ENCODE measurements at regions not wholly inside any gene's neighbourhood (a gene's known extent, or its start where the extent isn't known, plus 50 kb on each side); places are given as distances from the start of the nearest gene placed in this dataset.

DNA sequence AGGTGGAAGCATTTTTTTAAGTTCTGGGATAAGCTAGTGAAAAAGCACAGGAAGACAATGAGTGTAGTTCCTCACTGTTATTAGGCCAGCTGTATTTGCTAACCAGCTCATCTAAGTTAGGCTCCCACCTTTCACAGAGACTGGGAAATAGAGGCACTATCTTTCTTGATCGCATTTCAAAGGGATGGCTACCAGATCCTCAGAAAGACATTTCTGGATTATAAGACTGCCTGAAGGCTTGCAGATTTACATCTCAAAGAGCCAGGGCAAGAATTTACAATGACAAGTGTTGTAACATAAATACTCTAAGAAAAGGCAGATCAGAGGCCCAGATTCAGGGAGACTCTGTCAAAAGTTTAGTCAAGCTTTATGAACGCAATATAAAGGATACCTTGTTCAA lies 1005.5 kb downstream of the PCDH9 start:
- no peaks in the 10 kb centered on the region for H3K36me3 ChIP-seq (ENCODE audit: control insufficient read depth in 2 of 2, extremely low read depth in 1 of 2, insufficient read depth in 2 of 2, low read length in 2 of 2)
- H2AFZ ChIP-seq (ENCODE audit: low read depth, low read length) = no peak overlapping the region
- no peak for FAIRE-seq
- intact Hi-C loops (cut with micrococcal nuclease) = no loop called here
- no peaks in the 10 kb centered on the region for H3K27me3 ChIP-seq (ENCODE audit: control insufficient read depth in 2 of 2, insufficient read depth in 2 of 2, low read length in 2 of 2)
- BruUV-seq (replicated peaks) = no TSS peak
- no peak for TF ChIP-seq JUN (IDR thresholded peaks at IDR 0.05; ENCODE audit: borderline replicate concordance, insufficient read depth, insufficient read length, low read depth)
- TF ChIP-seq EZH2 (IDR thresholded peaks at IDR 0.05; ENCODE audit: borderline replicate concordance, low read depth, low read length, severe bottlenecking) = no peak
- TF ChIP-seq FOS (IDR thresholded peaks at IDR 0.05; ENCODE audit: borderline replicate concordance, insufficient read depth, low read length) = no peak
- TF ChIP-seq POLR2A (IDR thresholded peaks at IDR 0.05; ENCODE audit: low read depth, low read length) = no peak
- TF ChIP-seq, protein P1, sequence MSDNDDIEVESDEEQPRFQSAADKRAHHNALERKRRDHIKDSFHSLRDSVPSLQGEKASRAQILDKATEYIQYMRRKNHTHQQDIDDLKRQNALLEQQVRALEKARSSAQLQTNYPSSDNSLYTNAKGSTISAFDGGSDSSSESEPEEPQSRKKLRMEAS (IDR thresholded peaks at IDR 0.05; ENCODE audit: insufficient read depth, insufficient read length) = no peak
- no peak for TF ChIP-seq MYC (IDR thresholded peaks at IDR 0.05; ENCODE audit: low read depth, low read length)
- DNase-seq (ENCODE audit: low read depth, low spot score) = no peak
- H3K4me1 ChIP-seq (ENCODE audit: control insufficient read depth, extremely low read depth, insufficient read depth, low read length) = no peaks in the 10 kb centered on the region
- ChIA-PET CTCF (interaction anchor here (1.0 to 1.5 kb wide), 3 partner anchors 8 to 48 kb away, joined by 3 to 4 read pairs (median 3); no protein-coding TSS in a partner anchor), POLR2A (interaction anchor here (0.7 kb wide), 1 partner anchor 289 kb away, joined by 3 read pairs; no protein-coding TSS in a partner anchor)
- no peak overlapping the region for H3K9ac ChIP-seq (replicated peaks; ENCODE audit: extremely low read depth, insufficient read depth, low read length)
- no peaks in the 10 kb centered on the region for H3K9me3 ChIP-seq (replicated peaks; ENCODE audit: control insufficient read depth, insufficient read depth, low read length)
- no peaks in the 10 kb centered on the region for H3K79me2 ChIP-seq (ENCODE audit: control insufficient read depth, insufficient read depth, low read length)
- H4K20me1 ChIP-seq (replicated peaks; ENCODE audit: control insufficient read depth, extremely low read depth, insufficient read depth, low read length) = no peaks in the 10 kb centered on the region
- no peak overlapping the region for H3K4me2 ChIP-seq (ENCODE audit: insufficient read depth, low read length)
- dilution Hi-C loops (cut with MboI; ENCODE audit: extremely low pct_ligation_motif_present, low sequenced_read_pairs) = no loop called here
- no peak overlapping the region for H3K4me3 ChIP-seq (replicated peaks in 1 of 3; ENCODE audit: insufficient read depth in 1 of 3, low read depth in 1 of 3, low read length in 3 of 3)
- no peaks in the 10 kb centered on the region for H3K9me1 ChIP-seq (replicated peaks; ENCODE audit: control insufficient read depth, extremely low read depth, insufficient read depth, low read length)
- no peak overlapping the region for H3K27ac ChIP-seq (ENCODE audit: insufficient read depth, low read depth, low read length)

DNA sequence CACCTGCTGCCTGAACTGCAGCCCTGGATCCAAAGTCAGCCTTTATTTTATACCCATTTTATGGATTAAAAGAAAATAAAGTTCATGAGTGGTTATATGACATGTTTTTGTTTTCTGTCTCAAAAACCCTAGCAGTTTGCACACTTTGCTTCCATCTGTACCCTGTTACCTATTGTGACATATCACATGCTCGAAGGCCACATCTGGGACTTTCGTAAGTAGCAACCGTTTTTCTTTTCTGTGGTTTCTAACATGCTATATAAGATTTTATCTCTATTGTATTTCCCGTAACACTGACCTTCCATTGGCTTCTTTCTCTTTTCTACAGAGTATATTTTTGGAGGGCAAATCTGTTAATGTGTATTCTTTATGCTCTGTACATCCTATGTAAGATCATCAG lies 1007.2 kb downstream of the PCDH9 start:
- ChIA-PET POLR2A (no interaction called here), CTCF (no interaction called here)
- FAIRE-seq (no peak), DNase-seq (ENCODE audit: low read depth, low spot score) (no peak)
- Histone ChIP-seq H3K36me3 (ENCODE audit: control insufficient read depth in 2 of 2, extremely low read depth in 1 of 2, insufficient read depth in 2 of 2, low read length in 2 of 2) (no peaks in the 10 kb centered on the region), H3K9me1 (replicated peaks; ENCODE audit: control insufficient read depth, extremely low read depth, insufficient read depth, low read length) (no peaks in the 10 kb centered on the region), H3K9me3 (replicated peaks; ENCODE audit: control insufficient read depth, insufficient read depth, low read length) (no peaks in the 10 kb centered on the region), H3K9ac (replicated peaks; ENCODE audit: extremely low read depth, insufficient read depth, low read length) (no peak overlapping the region), H3K27me3 (ENCODE audit: control insufficient read depth in 2 of 2, insufficient read depth in 2 of 2, low read length in 2 of 2) (no peaks in the 10 kb centered on the region), H4K20me1 (replicated peaks; ENCODE audit: control insufficient read depth, extremely low read depth, insufficient read depth, low read length) (no peaks in the 10 kb centered on the region), H3K4me1 (ENCODE audit: control insufficient read depth, extremely low read depth, insufficient read depth, low read length) (no peaks in the 10 kb centered on the region), H3K4me3 (replicated peaks in 1 of 3; ENCODE audit: insufficient read depth in 1 of 3, low read depth in 1 of 3, low read length in 3 of 3) (no peak overlapping the region), H3K79me2 (ENCODE audit: control insufficient read depth, insufficient read depth, low read length) (no peaks in the 10 kb centered on the region), H2AFZ (ENCODE audit: low read depth, low read length) (no peak overlapping the region), H3K4me2 (ENCODE audit: insufficient read depth, low read length) (no peak overlapping the region), H3K27ac (ENCODE audit: insufficient read depth, low read depth, low read length) (no peak overlapping the region)
- TF ChIP-seq GATA2 (IDR thresholded peaks at IDR 0.05; ENCODE audit: insufficient read depth, insufficient read length, low read depth, low read length) (no peak), POLR2A (IDR thresholded peaks at IDR 0.05; ENCODE audit: low read depth, low read length) (no peak), EZH2 (IDR thresholded peaks at IDR 0.05; ENCODE audit: borderline replicate concordance, low read depth, low read length, severe bottlenecking) (no peak), FOS (IDR thresholded peaks at IDR 0.05; ENCODE audit: borderline replicate concordance, insufficient read depth, low read length) (no peak), POLR2AphosphoS5 (IDR thresholded peaks at IDR 0.05; ENCODE audit: insufficient read depth, low read depth, low read length) (no peak), JUN (IDR thresholded peaks at IDR 0.05; ENCODE audit: borderline replicate concordance, insufficient read depth, insufficient read length, low read depth) (no peak)
- TF ChIP-seq, protein P1 (IDR thresholded peaks at IDR 0.05; ENCODE audit: insufficient read depth, insufficient read length) = no peak
- TF ChIP-seq, protein P2, sequence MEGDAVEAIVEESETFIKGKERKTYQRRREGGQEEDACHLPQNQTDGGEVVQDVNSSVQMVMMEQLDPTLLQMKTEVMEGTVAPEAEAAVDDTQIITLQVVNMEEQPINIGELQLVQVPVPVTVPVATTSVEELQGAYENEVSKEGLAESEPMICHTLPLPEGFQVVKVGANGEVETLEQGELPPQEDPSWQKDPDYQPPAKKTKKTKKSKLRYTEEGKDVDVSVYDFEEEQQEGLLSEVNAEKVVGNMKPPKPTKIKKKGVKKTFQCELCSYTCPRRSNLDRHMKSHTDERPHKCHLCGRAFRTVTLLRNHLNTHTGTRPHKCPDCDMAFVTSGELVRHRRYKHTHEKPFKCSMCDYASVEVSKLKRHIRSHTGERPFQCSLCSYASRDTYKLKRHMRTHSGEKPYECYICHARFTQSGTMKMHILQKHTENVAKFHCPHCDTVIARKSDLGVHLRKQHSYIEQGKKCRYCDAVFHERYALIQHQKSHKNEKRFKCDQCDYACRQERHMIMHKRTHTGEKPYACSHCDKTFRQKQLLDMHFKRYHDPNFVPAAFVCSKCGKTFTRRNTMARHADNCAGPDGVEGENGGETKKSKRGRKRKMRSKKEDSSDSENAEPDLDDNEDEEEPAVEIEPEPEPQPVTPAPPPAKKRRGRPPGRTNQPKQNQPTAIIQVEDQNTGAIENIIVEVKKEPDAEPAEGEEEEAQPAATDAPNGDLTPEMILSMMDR (IDR thresholded peaks at IDR 0.05; ENCODE audit: extremely low read depth in 1 of 2, insufficient read depth in 1 of 2, low read depth in 1 of 2, low read length in 2 of 2) = no peak
- dilution Hi-C loops (cut with MboI; ENCODE audit: extremely low pct_ligation_motif_present, low sequenced_read_pairs) = no loop called here
- no TSS peak for BruUV-seq (replicated peaks)
- intact Hi-C loops (cut with micrococcal nuclease) = no loop called here

All from endothelial cell of umbilical vein (primary cell).